ENCODE measurements at regions not wholly inside any gene's neighbourhood (a gene's known extent, or its start where the extent isn't known, plus 50 kb on each side); places are given as distances from the start of the nearest gene placed in this dataset.

DNA sequence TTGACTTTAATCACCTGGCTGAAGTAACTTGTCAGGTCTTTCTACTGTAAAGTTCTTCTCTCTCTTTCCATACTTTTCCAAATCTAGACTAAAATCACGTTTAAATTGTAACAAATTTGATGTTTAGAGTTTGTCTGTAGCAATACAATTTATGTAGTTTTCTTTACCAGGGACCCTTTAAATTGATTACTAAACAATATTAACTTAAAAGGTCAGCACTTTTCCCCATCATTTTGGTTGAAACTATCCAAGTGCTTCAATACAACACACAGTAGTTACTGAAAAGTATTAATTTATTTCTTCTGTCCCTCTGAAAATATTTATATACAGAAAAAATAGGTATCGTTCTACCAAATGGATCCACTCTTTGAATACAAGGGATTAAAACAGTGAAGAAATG lies 350.8 kb downstream of the SLC16A7 start:
- Histone ChIP-seq H3K79me2 (ENCODE audit: control insufficient read depth, insufficient read depth, low read length, unreplicated experiment) (no peaks in the 10 kb centered on the region), H3K27ac (ENCODE audit: low read depth, low read length) (no peak overlapping the region), H3K36me3 (ENCODE audit: insufficient read depth, low read length) (no peaks in the 10 kb centered on the region), H3K4me1 (ENCODE audit: control insufficient read depth, insufficient read depth, low read length, unreplicated experiment) (no peaks in the 10 kb centered on the region), H3K4me3 (ENCODE audit: low read depth, low read length) (no peak overlapping the region), H2AFZ (ENCODE audit: low read length, unreplicated experiment) (no peak overlapping the region), H3K27me3 (ENCODE audit: insufficient read depth, low read length) (no peaks in the 10 kb centered on the region)

DNA sequence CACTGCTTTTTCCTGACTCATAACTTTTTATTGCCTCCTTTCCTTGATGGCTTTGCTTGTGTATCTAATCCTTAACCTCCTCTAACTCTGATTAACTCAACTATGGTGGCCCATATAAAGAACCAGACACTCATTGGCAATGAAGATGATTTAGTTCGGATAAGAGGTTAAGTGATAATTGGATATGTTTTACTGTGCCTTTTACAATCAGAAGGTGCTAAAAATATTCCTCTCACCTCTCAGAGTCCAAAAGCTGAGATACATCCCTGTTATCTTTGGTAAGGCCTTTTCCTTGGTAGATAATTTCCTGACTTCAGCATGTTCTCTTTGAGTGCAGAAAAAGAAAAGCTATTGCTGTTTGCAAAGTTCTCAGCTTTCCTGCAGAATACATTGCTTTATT lies 367.7 kb downstream of the SLC16A7 start:
- no peaks in the 10 kb centered on the region for H3K4me1 ChIP-seq (ENCODE audit: control insufficient read depth, insufficient read depth, low read length, unreplicated experiment)
- H3K4me3 ChIP-seq (ENCODE audit: low read depth, low read length) = no peak overlapping the region
- no peak overlapping the region for H2AFZ ChIP-seq (ENCODE audit: low read length, unreplicated experiment)
- no peaks in the 10 kb centered on the region for H3K27me3 ChIP-seq (ENCODE audit: insufficient read depth, low read length)
- no peak overlapping the region for H3K27ac ChIP-seq (ENCODE audit: low read depth, low read length)
- no peaks in the 10 kb centered on the region for H3K79me2 ChIP-seq (ENCODE audit: control insufficient read depth, insufficient read depth, low read length, unreplicated experiment)
- no peaks in the 10 kb centered on the region for H3K36me3 ChIP-seq (ENCODE audit: insufficient read depth, low read length)

DNA sequence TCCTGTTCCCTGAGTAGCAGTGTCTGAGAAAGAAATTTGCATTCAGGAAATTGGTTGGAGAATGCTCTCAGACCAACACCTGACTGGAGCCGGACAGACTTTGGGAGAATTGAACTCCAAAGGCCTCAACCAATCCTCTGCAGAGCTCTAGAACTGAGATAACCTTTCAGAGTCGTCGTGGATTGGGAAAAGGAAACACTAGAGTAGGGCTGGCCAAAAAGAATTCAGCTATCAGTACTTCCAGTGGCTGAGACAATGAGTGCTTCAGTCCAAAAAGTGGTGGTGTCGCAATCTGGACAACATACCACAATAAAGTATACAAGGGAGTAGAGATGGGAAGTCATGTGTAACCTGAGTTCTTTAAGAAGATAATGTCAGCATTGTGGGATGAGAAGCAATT lies 377.1 kb downstream of the SLC16A7 start:
- Histone ChIP-seq H3K4me3 (ENCODE audit: low read depth, low read length) (peak overlapping the region; percentile 46; the same call in 1 of the 2 replicates), H3K4me1 (ENCODE audit: control insufficient read depth, insufficient read depth, low read length, unreplicated experiment) (peaks cover 15% of the 10 kb centered on the region), H3K27ac (ENCODE audit: low read depth, low read length) (peak overlapping the region; percentile 60), H3K36me3 (ENCODE audit: insufficient read depth, low read length) (no peaks in the 10 kb centered on the region), H2AFZ (ENCODE audit: low read length, unreplicated experiment) (peak overlapping the region; percentile 61), H3K79me2 (ENCODE audit: control insufficient read depth, insufficient read depth, low read length, unreplicated experiment) (no peaks in the 10 kb centered on the region), H3K27me3 (ENCODE audit: insufficient read depth, low read length) (no peaks in the 10 kb centered on the region)

DNA sequence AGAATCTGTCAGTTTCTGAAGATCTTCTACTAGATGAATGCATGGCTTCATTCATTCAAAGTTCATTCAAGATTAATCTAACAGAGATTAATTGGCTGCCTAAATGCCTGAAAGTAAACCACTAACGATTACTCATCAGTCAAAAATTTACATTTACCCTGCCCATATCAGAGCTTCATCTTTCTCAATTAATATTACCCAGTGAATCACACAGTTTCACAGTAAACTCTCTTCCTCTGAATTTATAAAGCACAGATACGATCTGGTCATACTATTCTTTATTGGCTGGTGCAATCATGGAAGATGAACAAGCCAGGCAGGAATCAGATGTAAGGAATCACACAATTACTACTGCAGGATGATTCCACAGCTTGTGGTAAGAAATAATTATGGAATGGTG lies 377.7 kb downstream of the SLC16A7 start:
- H3K4me1 ChIP-seq (ENCODE audit: control insufficient read depth, insufficient read depth, low read length, unreplicated experiment) = peaks cover 15% of the 10 kb centered on the region
- no peaks in the 10 kb centered on the region for H3K36me3 ChIP-seq (ENCODE audit: insufficient read depth, low read length)
- peak overlapping the region; percentile 60 for H3K27ac ChIP-seq (ENCODE audit: low read depth, low read length)
- H2AFZ ChIP-seq (ENCODE audit: low read length, unreplicated experiment) = no peak overlapping the region
- H3K79me2 ChIP-seq (ENCODE audit: control insufficient read depth, insufficient read depth, low read length, unreplicated experiment) = no peaks in the 10 kb centered on the region
- H3K4me3 ChIP-seq (ENCODE audit: low read depth, low read length) = peak overlapping the region; percentile 31; the same call in 1 of the 2 replicates
- H3K27me3 ChIP-seq (ENCODE audit: insufficient read depth, low read length) = no peaks in the 10 kb centered on the region

DNA sequence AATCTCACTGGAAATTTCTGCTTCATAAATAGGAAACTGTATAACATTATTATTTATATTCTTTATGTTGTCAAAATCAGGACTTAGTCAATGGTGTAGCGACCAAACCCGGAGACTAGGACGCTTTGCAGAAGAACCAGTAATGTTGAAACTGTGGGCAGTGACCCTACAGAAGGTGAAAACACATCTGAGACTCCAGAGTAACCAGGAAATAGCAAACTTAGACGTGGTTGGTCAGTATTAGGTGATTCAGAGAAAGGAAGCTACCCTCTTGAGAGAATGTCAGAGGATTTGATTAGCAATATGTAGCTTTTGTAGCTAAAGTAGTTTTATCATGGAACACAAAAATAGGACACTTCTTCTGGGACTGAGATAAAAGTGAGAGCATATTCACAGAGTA lies 381.9 kb downstream of the SLC16A7 start:
- Histone ChIP-seq H3K4me3 (ENCODE audit: low read depth, low read length) (no peak overlapping the region), H3K4me1 (ENCODE audit: control insufficient read depth, insufficient read depth, low read length, unreplicated experiment) (peaks cover 16% of the 10 kb centered on the region), H2AFZ (ENCODE audit: low read length, unreplicated experiment) (no peak overlapping the region), H3K36me3 (ENCODE audit: insufficient read depth, low read length) (no peaks in the 10 kb centered on the region), H3K27ac (ENCODE audit: low read depth, low read length) (no peak overlapping the region), H3K79me2 (ENCODE audit: control insufficient read depth, insufficient read depth, low read length, unreplicated experiment) (no peaks in the 10 kb centered on the region), H3K27me3 (ENCODE audit: insufficient read depth, low read length) (no peaks in the 10 kb centered on the region)

DNA sequence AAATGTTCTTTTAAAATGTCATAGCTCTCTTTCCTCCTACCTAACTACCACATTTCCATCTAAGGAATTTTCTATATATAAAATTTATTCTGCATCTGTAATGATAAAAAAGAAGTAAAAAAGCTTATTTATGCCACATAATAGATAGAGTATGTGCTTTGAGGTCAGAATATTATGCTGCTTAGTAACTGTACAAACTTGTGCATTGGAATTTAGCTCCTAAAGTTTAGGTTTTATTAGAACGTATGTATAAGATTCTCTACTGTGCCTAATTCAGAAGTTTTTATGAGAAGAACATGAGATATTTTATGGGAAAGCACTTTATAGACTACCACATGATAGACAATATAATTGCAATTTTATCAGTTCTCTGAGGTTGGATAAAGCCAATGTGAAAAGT lies 384.6 kb downstream of the SLC16A7 start:
- Histone ChIP-seq H3K36me3 (ENCODE audit: insufficient read depth, low read length) (no peaks in the 10 kb centered on the region), H3K27me3 (ENCODE audit: insufficient read depth, low read length) (no peaks in the 10 kb centered on the region), H3K4me3 (ENCODE audit: low read depth, low read length) (no peak overlapping the region), H3K79me2 (ENCODE audit: control insufficient read depth, insufficient read depth, low read length, unreplicated experiment) (no peaks in the 10 kb centered on the region), H3K4me1 (ENCODE audit: control insufficient read depth, insufficient read depth, low read length, unreplicated experiment) (peaks cover 5% of the 10 kb centered on the region), H2AFZ (ENCODE audit: low read length, unreplicated experiment) (no peak overlapping the region), H3K27ac (ENCODE audit: low read depth, low read length) (no peak overlapping the region)

DNA sequence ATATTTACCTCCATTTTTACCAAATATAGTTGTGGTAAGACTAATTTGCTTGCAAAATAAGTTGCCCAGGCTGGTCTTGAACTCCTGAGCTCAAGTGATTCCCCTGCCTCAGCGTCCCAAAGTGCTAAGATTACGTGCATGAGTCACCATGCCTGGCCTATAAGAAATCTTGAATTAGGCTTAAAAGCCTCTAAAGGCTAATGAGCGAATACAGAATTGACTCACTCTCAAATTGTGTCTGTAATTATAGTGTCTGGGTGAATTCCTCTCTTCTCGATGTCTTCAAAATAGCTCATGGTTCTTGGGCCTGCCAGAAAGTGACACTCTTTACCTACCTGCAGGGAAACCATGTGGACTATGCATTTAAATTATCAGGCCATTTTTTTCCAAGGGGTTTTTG lies 403.5 kb downstream of the SLC16A7 start:
- Histone ChIP-seq H2AFZ (ENCODE audit: low read length, unreplicated experiment) (no peak overlapping the region), H3K27ac (ENCODE audit: low read depth, low read length) (no peak overlapping the region), H3K27me3 (ENCODE audit: insufficient read depth, low read length) (no peaks in the 10 kb centered on the region), H3K79me2 (ENCODE audit: control insufficient read depth, insufficient read depth, low read length, unreplicated experiment) (no peaks in the 10 kb centered on the region), H3K4me3 (ENCODE audit: low read depth, low read length) (no peak overlapping the region), H3K4me1 (ENCODE audit: control insufficient read depth, insufficient read depth, low read length, unreplicated experiment) (no peaks in the 10 kb centered on the region), H3K36me3 (ENCODE audit: insufficient read depth, low read length) (no peaks in the 10 kb centered on the region)

DNA sequence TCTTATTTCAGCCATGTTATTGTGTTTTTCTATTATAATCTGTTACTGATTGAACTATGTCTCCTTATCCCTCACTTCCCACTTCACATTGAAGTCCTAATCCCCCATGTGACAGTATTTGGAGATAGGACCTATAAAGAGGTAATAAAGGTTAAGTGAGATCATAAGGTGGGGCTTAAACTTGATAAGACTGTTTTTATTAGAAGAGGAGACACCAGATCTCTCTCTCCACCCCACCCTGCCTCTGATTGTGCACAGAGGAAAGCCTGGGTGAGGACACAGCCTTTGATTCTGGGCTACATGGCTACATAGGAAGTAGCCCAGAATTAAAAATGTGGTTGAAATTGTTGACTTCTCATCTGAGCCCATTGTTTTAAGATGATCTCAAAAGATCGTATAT lies 414.7 kb downstream of the SLC16A7 start:
- H3K27ac ChIP-seq (ENCODE audit: low read depth, low read length) = no peak overlapping the region
- no peaks in the 10 kb centered on the region for H3K79me2 ChIP-seq (ENCODE audit: control insufficient read depth, insufficient read depth, low read length, unreplicated experiment)
- no peaks in the 10 kb centered on the region for H3K36me3 ChIP-seq (ENCODE audit: insufficient read depth, low read length)
- no peaks in the 10 kb centered on the region for H3K27me3 ChIP-seq (ENCODE audit: insufficient read depth, low read length)
- no peaks in the 10 kb centered on the region for H3K4me1 ChIP-seq (ENCODE audit: control insufficient read depth, insufficient read depth, low read length, unreplicated experiment)
- H2AFZ ChIP-seq (ENCODE audit: low read length, unreplicated experiment) = no peak overlapping the region
- no peak overlapping the region for H3K4me3 ChIP-seq (ENCODE audit: low read depth, low read length)

DNA sequence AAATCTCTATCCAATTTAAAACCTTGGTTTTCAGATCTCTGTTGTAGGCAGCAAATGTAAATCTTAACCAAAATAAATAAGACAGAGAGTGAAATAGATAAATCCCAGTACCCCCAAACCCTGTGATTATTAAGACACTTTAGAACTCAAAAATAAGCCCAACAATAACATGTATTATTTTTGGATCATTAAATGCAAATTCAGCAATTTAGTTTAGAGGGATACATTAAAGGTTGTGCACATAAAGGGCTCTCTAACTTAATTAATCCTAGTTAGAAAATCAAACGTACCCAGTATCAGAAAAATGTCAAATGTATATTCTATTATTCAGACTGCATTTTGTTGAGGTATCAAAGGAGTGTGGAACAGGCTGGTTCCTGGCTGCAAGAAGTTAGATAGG lies 416.8 kb downstream of the SLC16A7 start:
- no peak overlapping the region for H3K4me3 ChIP-seq (ENCODE audit: low read depth, low read length)
- H3K79me2 ChIP-seq (ENCODE audit: control insufficient read depth, insufficient read depth, low read length, unreplicated experiment) = no peaks in the 10 kb centered on the region
- H3K4me1 ChIP-seq (ENCODE audit: control insufficient read depth, insufficient read depth, low read length, unreplicated experiment) = peaks cover 4% of the 10 kb centered on the region
- no peaks in the 10 kb centered on the region for H3K27me3 ChIP-seq (ENCODE audit: insufficient read depth, low read length)
- H3K36me3 ChIP-seq (ENCODE audit: insufficient read depth, low read length) = no peaks in the 10 kb centered on the region
- no peak overlapping the region for H3K27ac ChIP-seq (ENCODE audit: low read depth, low read length)
- H2AFZ ChIP-seq (ENCODE audit: low read length, unreplicated experiment) = no peak overlapping the region

DNA sequence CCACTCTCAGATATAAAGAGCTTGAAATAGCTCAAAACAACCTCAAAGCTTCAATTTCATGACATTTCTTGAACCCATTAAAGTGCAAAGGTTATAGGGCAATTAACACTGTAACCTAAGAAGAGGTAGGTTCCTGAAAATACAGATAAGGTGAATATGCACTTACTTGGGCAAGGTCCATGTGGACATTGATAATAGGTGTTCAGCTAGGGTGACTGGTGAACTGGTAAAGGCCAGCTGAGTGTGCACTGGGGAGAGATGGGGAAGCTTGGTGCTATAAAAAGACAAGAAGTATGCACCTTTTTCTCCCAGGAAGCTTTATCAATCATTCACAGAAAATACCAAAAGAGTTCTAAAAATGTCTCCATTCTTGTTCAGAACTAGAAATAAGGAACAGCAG lies 418.6 kb downstream of the SLC16A7 start:
- H3K27ac ChIP-seq (ENCODE audit: low read depth, low read length) = no peak overlapping the region
- no peak overlapping the region for H3K4me3 ChIP-seq (ENCODE audit: low read depth, low read length)
- H3K4me1 ChIP-seq (ENCODE audit: control insufficient read depth, insufficient read depth, low read length, unreplicated experiment) = peaks cover 4% of the 10 kb centered on the region
- no peaks in the 10 kb centered on the region for H3K79me2 ChIP-seq (ENCODE audit: control insufficient read depth, insufficient read depth, low read length, unreplicated experiment)
- H3K36me3 ChIP-seq (ENCODE audit: insufficient read depth, low read length) = no peaks in the 10 kb centered on the region
- H3K27me3 ChIP-seq (ENCODE audit: insufficient read depth, low read length) = no peaks in the 10 kb centered on the region
- H2AFZ ChIP-seq (ENCODE audit: low read length, unreplicated experiment) = no peak overlapping the region

DNA sequence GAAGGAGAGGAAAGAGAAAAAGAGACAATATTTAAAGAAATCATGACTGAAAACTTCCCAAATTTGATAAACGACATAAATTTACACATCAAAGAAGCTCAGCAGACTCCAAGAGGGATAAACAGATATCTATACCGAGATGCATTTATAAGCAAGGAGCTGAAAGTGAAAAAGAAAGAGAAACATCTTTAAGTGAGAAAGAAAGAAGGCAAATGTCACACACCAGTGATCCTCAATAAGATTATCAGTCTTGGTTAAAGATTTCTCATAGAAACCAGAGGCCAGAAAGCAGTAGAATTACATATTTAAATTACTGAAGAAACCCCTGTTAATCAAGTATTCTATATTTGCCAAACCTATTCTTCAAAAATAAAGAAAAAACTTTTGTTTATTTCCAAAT lies 424.2 kb downstream of the SLC16A7 start:
- no peaks in the 10 kb centered on the region for H3K79me2 ChIP-seq (ENCODE audit: control insufficient read depth, insufficient read depth, low read length, unreplicated experiment)
- no peak overlapping the region for H2AFZ ChIP-seq (ENCODE audit: low read length, unreplicated experiment)
- H3K36me3 ChIP-seq (ENCODE audit: insufficient read depth, low read length) = no peaks in the 10 kb centered on the region
- H3K27me3 ChIP-seq (ENCODE audit: insufficient read depth, low read length) = no peaks in the 10 kb centered on the region
- H3K4me1 ChIP-seq (ENCODE audit: control insufficient read depth, insufficient read depth, low read length, unreplicated experiment) = peaks cover 4% of the 10 kb centered on the region
- H3K27ac ChIP-seq (ENCODE audit: low read depth, low read length) = no peak overlapping the region
- H3K4me3 ChIP-seq (ENCODE audit: low read depth, low read length) = no peak overlapping the region
